Adrenal gland (tissue), 5 donors: ENCODE measurements at regions not wholly inside any gene's neighbourhood (a gene's known extent, or its start where the extent isn't known, plus 50 kb on each side); places are given as distances from the start of the nearest gene placed in this dataset.

Source experiments
- CTCF ChIP-seq, 6 experiments: fragments of 450-650 bp in 4 of 6; fragments of 200-600 bp in 2 of 6; sonication (generic) in 1 of 6; IDR thresholded peaks; 1 replicate in 5 of 6; 2 replicates in 1 of 6; pipeline versions ENCODE4 v1.5.1 to v1.8.0; 2016 to 2021; ENCODE audit warnings: antibody characterized with exemption in 6 of 6, mild to moderate bottlenecking in 2 of 6, moderate library complexity in 1 of 6
- POLR2A ChIP-seq, 2 donors: fragments of 450-650 bp; IDR thresholded peaks; one replicate each; pipeline ENCODE4 v1.6.1; 2017; ENCODE audit warnings: antibody characterized with exemption in 2 of 2, mild to moderate bottlenecking in 2 of 2, moderate library complexity in 1 of 2
- donor health status: DM: no; HTN: no; CAD: no.

DNA sequence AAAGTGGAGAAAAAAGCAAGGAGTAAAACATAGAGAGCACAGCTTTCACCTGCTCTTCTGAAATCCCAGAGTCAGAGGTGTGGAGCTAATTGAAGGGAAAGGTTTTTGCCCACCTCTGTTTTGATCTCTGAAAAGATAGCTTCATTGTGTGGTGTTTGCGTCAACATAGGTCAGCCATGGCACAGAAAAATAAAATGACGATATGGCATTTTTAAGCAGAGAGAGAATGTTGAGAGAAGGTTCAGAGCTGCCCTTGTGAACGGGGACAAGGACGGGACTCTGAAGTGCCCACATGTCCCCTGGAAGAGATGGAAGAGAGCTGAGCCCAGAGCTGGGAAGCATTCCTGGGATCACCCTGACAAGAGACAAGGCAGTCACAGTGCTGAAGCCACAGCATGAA is 249.4 kb upstream of the PLSCR5 start:
- TF ChIP-seq CTCF (IDR thresholded peaks at IDR 0.05) = no peak
- TF ChIP-seq POLR2A (IDR thresholded peaks at IDR 0.05) = no peak
